ENCODE measurements at regions not wholly inside any gene's neighbourhood (a gene's known extent, or its start where the extent isn't known, plus 50 kb on each side); places are given as distances from the start of the nearest gene placed in this dataset.

- TF ChIP-seq ZNF384 (IDR thresholded peaks at IDR 0.05; ENCODE audit: low read depth, low read length), result no peak
Observed at GRCh38 chr1:170436928-170437327, 95.0 kb upstream of the GORAB start (continued).

- Histone ChIP-seq H4K20me1 (replicated peaks; ENCODE audit: control insufficient read depth, insufficient read depth, low read length) (no peaks in the 10 kb centered on the region), H3K27me3 (ENCODE audit: control insufficient read depth in 2 of 2, insufficient read depth in 2 of 2, low read length in 2 of 2) (no peaks in the 10 kb centered on the region), H3K4me1 (replicated peaks in 1 of 2; ENCODE audit: control insufficient read depth in 2 of 2, insufficient read depth in 2 of 2, low read length in 2 of 2) (no peaks in the 10 kb centered on the region), H2AFZ (ENCODE audit: low read depth, low read length) (no peak overlapping the region), H3K9ac (ENCODE audit: insufficient read depth in 1 of 2, low read depth in 2 of 2, low read length in 2 of 2) (no peak overlapping the region), H3K9me1 (ENCODE audit: control insufficient read depth, insufficient read depth, low read length) (no peaks in the 10 kb centered on the region), H3K27ac (ENCODE audit: extremely low read depth, low read depth, low read length) (no peak overlapping the region), H3K4me2 (ENCODE audit: insufficient read depth, low read length) (no peak overlapping the region), H3K36me3 (ENCODE audit: control insufficient read depth, insufficient read depth, low read length) (no peaks in the 10 kb centered on the region), H3K4me3 (no peak overlapping the region), H3K9me3 (replicated peaks; ENCODE audit: control insufficient read depth, insufficient read depth, low read depth, low read length) (no peaks in the 10 kb centered on the region), H3K79me2 (ENCODE audit: control insufficient read depth, insufficient read depth, low read length) (no peaks in the 10 kb centered on the region)
- ATAC-seq (no peak), FAIRE-seq (no peak), DNase-seq (ENCODE audit: extremely low read depth in 1 of 4, low spot score in 3 of 4) (no peak)
- CTCF ChIA-PET (ENCODE audit: low intra/inter-chr PET ratio), result no interaction called here
- WGBS (ENCODE audit: insufficient coverage, low coverage, missing lambda C conversion rate), result 0% methylated on average over 3 of the region's 3 CpGs
- POLR2A ChIA-PET, result no interaction called here
- BruUV-seq (replicated peaks), result no TSS peak
- in situ Hi-C loops (cut with MboI) (no loop called here), intact Hi-C loops (cut with micrococcal nuclease) (no loop called here)
- no peak for TF ChIP-seq STAT5A (IDR thresholded peaks at IDR 0.05; ENCODE audit: borderline replicate concordance, low read length)
- no peak for TF ChIP-seq ZBTB43 (CRISPR knock-in tag; IDR thresholded peaks at IDR 0.05)
- TF ChIP-seq ZNF347 (CRISPR knock-in tag; IDR thresholded peaks at IDR 0.05; ENCODE audit: low read depth), result no peak
- TF ChIP-seq RBM17 (IDR thresholded peaks at IDR 0.05; ENCODE audit: borderline replicate concordance, low read depth, low read length), result no peak
- TF ChIP-seq HNRNPLL (IDR thresholded peaks at IDR 0.05; ENCODE audit: low read depth, low read length, poor library complexity, severe bottlenecking), result no peak
Observed at GRCh38 chr1:170445096-170445495, 86.9 kb upstream of the GORAB start.
